ENCODE measurements at regions not wholly inside any gene's neighbourhood (a gene's known extent, or its start where the extent isn't known, plus 50 kb on each side); places are given as distances from the start of the nearest gene placed in this dataset.
"Not testable (repeated sequence)": the region's sequence is repeated elsewhere in the genome, so short reads cannot be mapped to it uniquely, and the experiment has no call there.

- no peak for TF ChIP-seq CTCF (IDR thresholded peaks at IDR 0.05; ENCODE audit: low read depth, low read length, missing control alignments)
- no peak overlapping the region for H3K4me3 ChIP-seq (ENCODE audit: low read depth, low read length)
- in situ Hi-C loops (cut with HindIII; ENCODE audit: low sequenced_read_pairs), result no loop called here
- no peak for DNase-seq (ENCODE audit: low read depth)
Observed at GRCh38 chr22:44570476-44571445, 72.7 kb upstream of the RTL6 start.

- no peak for TF ChIP-seq CTCF (IDR thresholded peaks at IDR 0.05; ENCODE audit: low read depth, low read length, missing control alignments)
- no peak overlapping the region for H3K4me3 ChIP-seq (ENCODE audit: low read depth, low read length)
- DNase-seq (ENCODE audit: low read depth), result no peak
- in situ Hi-C loops (cut with HindIII; ENCODE audit: low sequenced_read_pairs), result no loop called here
Observed at GRCh38 chr22:44569561-44569991, 71.5 kb upstream of the RTL6 start.

DNA sequence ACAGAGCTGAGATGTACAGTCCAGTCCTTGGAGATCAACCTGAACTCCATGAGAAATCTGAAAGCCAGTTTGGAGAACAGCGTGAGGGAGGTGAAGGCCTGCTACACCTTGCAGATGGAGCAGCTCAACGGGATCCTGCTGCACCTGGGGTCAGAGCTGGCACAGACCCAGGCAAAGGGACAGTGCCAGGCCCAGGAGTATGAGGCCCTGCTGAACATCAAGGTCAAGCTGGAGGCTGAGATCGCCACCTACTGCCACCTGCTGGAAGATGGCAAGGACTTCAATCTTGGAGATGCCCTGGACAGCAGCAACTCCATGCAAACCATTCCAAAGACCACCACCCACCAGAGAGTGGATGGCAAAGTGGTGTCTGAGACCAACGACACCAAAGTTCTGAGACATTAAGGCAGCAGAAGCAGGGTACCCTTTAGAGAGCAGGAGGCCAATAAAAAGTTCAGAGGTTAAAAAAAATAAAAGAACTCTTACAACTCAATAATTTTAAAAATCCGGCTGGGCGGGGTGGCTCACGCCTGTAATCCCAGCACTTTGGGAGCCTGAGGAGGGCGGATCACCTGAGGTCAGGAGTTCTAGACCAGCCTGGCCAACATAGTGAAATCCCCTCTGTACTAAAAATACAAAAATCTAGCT is 69.9 kb upstream of the RTL6 start:
- peak; percentile 9 for DNase-seq (ENCODE audit: low read depth)
- peak; percentile 54 for TF ChIP-seq CTCF (IDR thresholded peaks at IDR 0.05; ENCODE audit: low read depth, low read length, missing control alignments)
- H3K4me3 ChIP-seq (ENCODE audit: low read depth, low read length), result no peak overlapping the region
- in situ Hi-C loops (cut with HindIII; ENCODE audit: low sequenced_read_pairs), result no loop called here

GRCh38 chr22:44567378-44567841 is 69.4 kb upstream of the RTL6 start:
- DNase-seq (ENCODE audit: low read depth); H3K4me3 ChIP-seq (ENCODE audit: low read depth, low read length); in situ Hi-C loops (cut with HindIII; ENCODE audit: low sequenced_read_pairs): not testable (repeated sequence)

DNA sequence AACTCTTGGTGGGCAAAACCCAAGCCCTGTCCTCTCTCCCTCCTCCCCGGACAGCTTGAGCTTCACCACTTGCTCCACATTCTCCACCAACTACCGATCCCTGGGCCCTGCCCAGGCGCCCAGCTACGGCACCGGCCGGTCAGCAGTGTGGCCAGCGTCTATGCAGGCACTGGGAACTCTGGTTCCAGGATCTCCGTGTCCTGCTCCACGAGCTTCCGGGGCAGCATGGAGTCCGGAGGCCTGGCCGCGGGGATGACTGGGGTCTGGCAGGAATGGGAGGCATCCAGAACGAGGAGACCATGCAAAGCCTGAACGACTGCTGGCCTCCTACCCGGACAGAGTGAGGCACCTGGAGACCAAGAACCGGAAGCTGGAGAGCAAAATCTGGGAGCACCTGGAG is 68.9 kb upstream of the RTL6 start:
- no peak overlapping the region for H3K4me3 ChIP-seq (ENCODE audit: low read depth, low read length)
- in situ Hi-C loops (cut with HindIII; ENCODE audit: low sequenced_read_pairs), result no loop called here
- no peak for TF ChIP-seq CTCF (IDR thresholded peaks at IDR 0.05; ENCODE audit: low read depth, low read length, missing control alignments)
- DNase-seq (ENCODE audit: low read depth), result no peak

GRCh38 chr22:44562651-44563050 is 64.6 kb upstream of the RTL6 start:
- in situ Hi-C loops (cut with HindIII; ENCODE audit: low sequenced_read_pairs); H3K4me3 ChIP-seq (ENCODE audit: low read depth, low read length); DNase-seq (ENCODE audit: low read depth): not testable (repeated sequence)

DNA sequence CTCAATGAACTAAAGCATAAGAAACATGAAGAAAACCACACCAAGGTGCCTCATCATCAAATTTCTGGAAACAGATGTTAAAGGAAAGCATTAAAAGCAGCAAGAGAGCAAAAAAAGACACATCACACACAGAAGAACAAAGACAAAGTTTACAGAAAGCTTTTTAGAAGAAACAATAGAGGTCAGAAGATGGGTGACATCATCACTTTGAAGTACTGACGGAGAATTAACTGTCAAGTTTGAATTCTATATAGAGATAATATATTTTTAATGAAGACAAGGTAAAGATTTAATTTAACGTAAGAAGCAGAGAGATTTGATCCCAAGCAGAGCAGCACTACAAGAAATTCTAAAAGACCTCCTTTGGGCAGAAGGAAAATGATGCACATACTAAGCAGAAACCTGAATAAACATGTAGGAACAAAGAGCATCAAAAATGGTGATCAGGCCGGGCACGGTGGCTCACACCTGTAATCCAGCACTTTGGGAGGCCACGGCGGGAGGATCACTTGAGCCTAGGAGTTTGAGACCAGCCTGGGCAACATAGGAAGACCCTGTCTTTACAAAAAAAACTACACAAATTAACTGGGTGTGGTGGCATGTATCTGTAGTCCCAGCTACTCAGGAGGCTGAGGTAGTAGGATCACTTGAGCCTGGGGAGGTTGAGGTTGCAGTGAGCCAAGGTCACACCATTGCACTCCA is 63.3 kb upstream of the RTL6 start:
- no peak for DNase-seq (ENCODE audit: low read depth)
- TF ChIP-seq CTCF (IDR thresholded peaks at IDR 0.05; ENCODE audit: low read depth, low read length, missing control alignments), result no peak
- in situ Hi-C loops (cut with HindIII; ENCODE audit: low sequenced_read_pairs), result no loop called here
- no peak overlapping the region for H3K4me3 ChIP-seq (ENCODE audit: low read depth, low read length)

GRCh38 chr22:44558671-44559070 is 60.6 kb upstream of the RTL6 start:
- H3K4me3 ChIP-seq (ENCODE audit: low read depth, low read length); DNase-seq (ENCODE audit: low read depth); in situ Hi-C loops (cut with HindIII; ENCODE audit: low sequenced_read_pairs): not testable (repeated sequence)

DNA sequence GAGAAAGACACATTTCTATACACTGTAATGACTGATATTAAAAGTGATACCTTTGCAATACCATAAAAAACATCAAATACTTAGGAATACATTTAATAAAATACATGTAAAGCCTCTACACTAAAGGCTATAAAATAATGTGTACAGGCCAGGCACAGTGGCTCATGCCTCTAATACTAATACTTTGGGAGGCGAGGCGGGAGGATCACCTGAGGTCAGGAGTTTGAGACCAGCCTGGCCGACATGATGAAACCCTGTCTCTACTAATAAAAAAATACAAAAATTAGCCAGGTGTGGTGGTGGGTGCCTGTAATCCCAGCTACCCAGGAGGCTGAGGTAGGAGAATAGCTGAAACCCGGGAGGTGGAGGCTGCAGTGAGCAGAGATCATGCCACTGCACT is 59.8 kb upstream of the RTL6 start:
- in situ Hi-C loops (cut with HindIII; ENCODE audit: low sequenced_read_pairs); DNase-seq (ENCODE audit: low read depth); H3K4me3 ChIP-seq (ENCODE audit: low read depth, low read length): not testable (repeated sequence)
